ENCODE measurements at regions not wholly inside any gene's neighbourhood (a gene's known extent, or its start where the extent isn't known, plus 50 kb on each side); places are given as distances from the start of the nearest gene placed in this dataset.

DNA sequence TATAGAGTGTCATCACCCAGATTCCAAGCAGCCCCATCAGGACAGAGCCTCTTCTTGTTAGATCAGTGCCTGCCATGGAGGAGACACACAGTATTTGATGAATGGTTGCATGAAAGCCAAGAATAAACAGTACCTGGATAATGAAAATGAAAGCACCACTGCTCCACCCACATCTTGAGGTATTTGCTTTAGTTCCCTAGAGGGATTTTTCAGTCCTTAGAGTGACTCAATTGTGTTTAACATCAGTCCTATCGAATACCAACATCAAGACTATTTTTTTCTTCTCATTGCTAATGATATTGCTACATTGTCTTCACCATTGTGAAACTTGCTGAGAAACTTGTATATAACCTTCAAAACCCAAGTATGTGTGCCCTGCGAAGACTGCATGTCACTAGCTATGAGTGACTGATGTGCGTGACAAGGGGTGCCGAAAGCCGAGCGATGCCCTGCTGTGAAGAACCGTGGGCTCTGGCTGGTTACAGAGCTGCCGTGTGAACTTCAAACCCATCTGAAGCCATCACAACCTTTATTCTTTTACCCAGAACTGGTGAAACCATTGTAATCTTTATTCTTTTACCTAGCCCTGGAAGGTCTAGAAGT lies 211.3 kb upstream of the FAT1 start:
- peaks cover 4 to 5% of the 10 kb centered on the region in 2 donors for H3K4me1 ChIP-seq (ENCODE audit: control insufficient read depth in 1 of 2, insufficient read depth in 2 of 2, low read length in 2 of 2)
- H3K4me3 ChIP-seq (ENCODE audit: low read length in 2 of 2) = no peak overlapping the region
- ATAC-seq (ENCODE audit: low FRiP score) (no peak), DNase-seq (no peak)
- H3K27ac ChIP-seq (ENCODE audit: low read depth in 1 of 2, low read length in 2 of 2) = no peak overlapping the region
- WGBS, 2 donors = 96 to 97% methylated on average over 8 of the region's 8 CpGs
- no peaks in the 10 kb centered on the region for H3K9me3 ChIP-seq (ENCODE audit: control insufficient read depth, low read length)
- intact Hi-C loops (cut with DNase I) = loop anchor here (10.0 kb wide), 3 partner anchors 90 to 270 kb away; partner anchors contain the start of gene FAT1 (in 2 of the 2)
- no peaks in the 10 kb centered on the region for H3K36me3 ChIP-seq (ENCODE audit: control insufficient read depth in 1 of 2, insufficient read depth in 2 of 2, low read length in 1 of 2)
- no peaks in the 10 kb centered on the region for H3K27me3 ChIP-seq (ENCODE audit: control insufficient read depth in 1 of 2, insufficient read depth in 2 of 2, low read length in 1 of 2)

DNA sequence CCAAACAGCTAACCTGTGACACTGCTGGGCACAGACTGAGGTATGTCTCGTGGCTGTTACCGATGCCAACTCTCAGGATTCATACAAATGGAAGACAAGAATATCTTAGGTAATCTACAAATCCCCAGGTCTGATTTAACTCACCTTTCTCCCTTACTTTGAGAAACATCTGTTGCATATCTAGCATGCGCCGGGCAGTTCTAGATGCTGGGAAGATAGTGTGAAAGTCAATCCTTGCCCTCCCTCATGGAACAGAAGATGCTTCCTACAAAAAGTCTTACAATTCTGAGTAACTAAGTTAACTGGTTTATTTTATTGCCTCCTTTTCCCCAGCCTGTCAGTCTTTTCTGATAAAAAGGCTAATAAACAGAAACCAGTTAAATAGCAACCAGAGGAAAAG lies 212.2 kb upstream of the FAT1 start:
- H3K4me3 ChIP-seq (ENCODE audit: low read length in 2 of 2) = no peak overlapping the region
- intact Hi-C loops (cut with DNase I) = loop anchor here (10.0 kb wide), 3 partner anchors 91 to 271 kb away; partner anchors contain the start of gene FAT1 (in 2 of the 2)
- H3K27me3 ChIP-seq (ENCODE audit: control insufficient read depth in 1 of 2, insufficient read depth in 2 of 2, low read length in 1 of 2) = no peaks in the 10 kb centered on the region
- H3K27ac ChIP-seq (ENCODE audit: low read depth in 1 of 2, low read length in 2 of 2) = no peak overlapping the region
- H3K4me1 ChIP-seq (ENCODE audit: control insufficient read depth in 1 of 2, insufficient read depth in 2 of 2, low read length in 2 of 2) = peaks cover 4 to 5% of the 10 kb centered on the region in 2 donors
- 90 to 91% methylated on average over 4 of the region's 4 CpGs for WGBS, 2 donors
- H3K36me3 ChIP-seq (ENCODE audit: control insufficient read depth in 1 of 2, insufficient read depth in 2 of 2, low read length in 1 of 2) = no peaks in the 10 kb centered on the region
- DNase-seq (no peak), ATAC-seq (ENCODE audit: low FRiP score) (no peak)
- H3K9me3 ChIP-seq (ENCODE audit: control insufficient read depth, low read length) = no peaks in the 10 kb centered on the region

DNA sequence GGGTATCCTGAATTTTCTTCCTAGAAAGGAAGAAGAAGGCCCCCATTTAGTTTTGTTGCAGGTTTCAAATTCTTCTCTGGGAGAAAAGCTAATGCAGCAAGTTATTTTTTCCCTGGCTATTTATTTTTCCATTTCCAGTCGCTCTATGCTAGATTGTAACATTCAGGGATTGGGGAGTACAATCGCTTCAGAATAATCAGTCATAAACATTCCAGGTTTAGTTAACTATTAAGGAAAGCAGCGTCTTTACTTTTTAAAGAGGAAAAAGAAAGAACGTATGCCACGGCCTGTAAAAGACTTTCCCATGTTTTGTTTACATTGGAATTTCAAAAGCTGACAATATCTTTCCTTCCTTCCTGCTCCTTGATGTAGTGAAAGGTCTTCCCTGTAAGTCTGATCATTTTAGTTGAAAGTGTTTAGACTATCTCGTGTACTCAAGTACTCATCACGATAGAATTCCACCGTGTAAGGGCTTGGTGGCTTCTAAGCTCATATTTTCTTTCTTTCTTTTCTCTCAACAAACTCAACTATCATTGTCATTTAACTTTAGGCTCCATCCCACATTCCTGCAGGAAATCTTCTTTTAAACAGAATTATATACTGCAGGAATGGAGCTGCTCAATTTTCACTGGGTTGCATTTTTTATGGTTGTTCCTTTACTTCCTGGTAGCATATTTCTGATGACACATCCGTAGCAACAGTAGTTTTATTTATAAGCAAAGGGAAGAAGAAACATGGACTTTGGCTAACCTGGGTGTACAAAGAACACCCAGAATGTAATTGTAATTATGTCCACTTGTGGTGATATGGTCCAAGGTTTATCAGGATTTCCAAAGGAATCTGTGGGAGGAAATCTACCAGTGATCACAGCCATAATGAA lies 213.1 kb upstream of the FAT1 start:
- 9 to 11% methylated on average over 9 of the region's 9 CpGs for WGBS, 2 donors
- ATAC-seq (ENCODE audit: low FRiP score) = no peak
- Histone ChIP-seq H3K9me3 (ENCODE audit: control insufficient read depth, low read length) (no peaks in the 10 kb centered on the region), H3K4me3 (ENCODE audit: low read length in 2 of 2) (peak overlapping the region in 1 of 2 donors; percentile 57), H3K36me3 (ENCODE audit: control insufficient read depth in 1 of 2, insufficient read depth in 2 of 2, low read length in 1 of 2) (no peaks in the 10 kb centered on the region), H3K4me1 (ENCODE audit: control insufficient read depth in 1 of 2, insufficient read depth in 2 of 2, low read length in 2 of 2) (peaks cover 4 to 5% of the 10 kb centered on the region in 2 donors), H3K27ac (ENCODE audit: low read depth in 1 of 2, low read length in 2 of 2) (no peak overlapping the region), H3K27me3 (ENCODE audit: control insufficient read depth in 1 of 2, insufficient read depth in 2 of 2, low read length in 1 of 2) (no peaks in the 10 kb centered on the region)
- no peak for DNase-seq
- intact Hi-C loops (cut with DNase I) = loop anchor here (10.0 kb wide), 3 partner anchors 92 to 272 kb away; partner anchors contain the start of gene FAT1 (in 2 of the 2)

DNA sequence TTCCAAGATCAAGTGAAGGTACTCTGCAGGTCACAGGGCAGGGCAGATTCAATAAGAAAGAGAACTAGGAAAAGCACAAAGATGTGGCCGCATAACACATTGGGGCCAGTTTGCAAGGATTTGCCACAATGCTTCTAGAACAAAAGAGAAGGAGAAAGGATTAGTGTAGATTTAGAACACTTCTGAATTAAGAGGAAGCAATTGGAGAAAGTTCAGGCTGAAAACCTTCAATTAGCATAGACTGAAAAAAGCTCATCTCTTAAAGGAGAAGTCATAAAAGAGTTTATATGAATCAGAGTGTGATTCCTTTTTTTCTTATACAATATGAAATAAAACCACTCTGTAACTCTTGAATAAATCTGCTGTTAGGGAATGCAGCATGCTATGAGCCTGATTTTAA lies 215.6 kb upstream of the FAT1 start:
- H3K4me3 ChIP-seq (ENCODE audit: low read length in 2 of 2) = no peak overlapping the region
- H3K9me3 ChIP-seq (ENCODE audit: control insufficient read depth, low read length) = no peaks in the 10 kb centered on the region
- no peak overlapping the region for H3K27ac ChIP-seq (ENCODE audit: low read depth in 1 of 2, low read length in 2 of 2)
- DNase-seq (no peak), ATAC-seq (ENCODE audit: low FRiP score) (no peak)
- 89 to 97% methylated on average over 1 of the region's 1 CpG for WGBS, 2 donors
- H3K36me3 ChIP-seq (ENCODE audit: control insufficient read depth in 1 of 2, insufficient read depth in 2 of 2, low read length in 1 of 2) = no peaks in the 10 kb centered on the region
- peaks cover 1 to 2% of the 10 kb centered on the region in 2 donors for H3K4me1 ChIP-seq (ENCODE audit: control insufficient read depth in 1 of 2, insufficient read depth in 2 of 2, low read length in 2 of 2)
- intact Hi-C loops (cut with DNase I) = loop anchor here (10.0 kb wide), 3 partner anchors 94 to 274 kb away; partner anchors contain the start of gene FAT1 (in 2 of the 2)
- no peaks in the 10 kb centered on the region for H3K27me3 ChIP-seq (ENCODE audit: control insufficient read depth in 1 of 2, insufficient read depth in 2 of 2, low read length in 1 of 2)

DNA sequence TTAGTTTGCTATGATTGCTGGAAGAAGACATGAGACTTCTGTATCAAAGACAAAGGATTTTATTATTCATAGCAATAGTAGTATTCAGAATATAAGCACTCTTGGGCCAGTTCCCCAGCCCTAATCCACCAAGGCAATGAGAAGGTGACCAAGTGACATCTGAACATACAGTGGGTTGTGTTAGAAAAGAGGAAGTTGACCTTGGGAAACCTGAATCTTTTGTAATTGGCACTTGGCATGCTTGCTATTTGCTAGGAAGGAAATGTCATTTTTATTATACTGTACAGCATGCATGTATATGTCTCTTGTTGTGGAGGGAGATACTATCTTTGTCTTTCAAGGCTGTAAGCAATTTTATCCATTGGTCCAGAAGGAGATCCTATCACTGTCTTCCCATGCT lies 216.1 kb upstream of the FAT1 start:
- no peaks in the 10 kb centered on the region for H3K9me3 ChIP-seq (ENCODE audit: control insufficient read depth, low read length)
- H3K4me3 ChIP-seq (ENCODE audit: low read length in 2 of 2) = no peak overlapping the region
- H3K27ac ChIP-seq (ENCODE audit: low read depth in 1 of 2, low read length in 2 of 2) = no peak overlapping the region
- DNase-seq = no peak
- no peaks in the 10 kb centered on the region for H3K27me3 ChIP-seq (ENCODE audit: control insufficient read depth in 1 of 2, insufficient read depth in 2 of 2, low read length in 1 of 2)
- H3K4me1 ChIP-seq (ENCODE audit: control insufficient read depth in 1 of 2, insufficient read depth in 2 of 2, low read length in 2 of 2) = peaks cover 1 to 2% of the 10 kb centered on the region in 2 donors
- ATAC-seq (ENCODE audit: low FRiP score) = no peak
- H3K36me3 ChIP-seq (ENCODE audit: control insufficient read depth in 1 of 2, insufficient read depth in 2 of 2, low read length in 1 of 2) = no peaks in the 10 kb centered on the region
- intact Hi-C loops (cut with DNase I) = loop anchor here (10.0 kb wide), 3 partner anchors 95 to 275 kb away; partner anchors contain the start of gene FAT1 (in 2 of the 2)

DNA sequence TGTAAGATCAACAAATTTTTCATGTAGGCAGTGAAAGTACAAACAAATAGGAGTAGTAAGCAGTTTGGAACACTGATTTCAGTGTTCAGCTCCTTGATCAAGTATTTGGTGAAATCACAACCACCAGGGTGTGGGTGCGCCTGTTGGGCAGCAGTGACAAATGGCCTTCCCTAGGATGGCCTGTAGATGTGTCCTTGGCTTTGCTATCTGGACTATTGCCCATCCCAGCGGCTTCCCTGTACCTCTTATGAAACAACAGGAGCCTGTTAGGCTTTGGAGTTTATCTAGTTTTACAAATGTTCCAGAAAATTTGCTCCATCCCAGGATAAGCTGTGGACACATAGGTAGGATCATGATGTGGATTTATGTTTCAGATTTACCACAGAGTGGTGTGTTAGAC lies 216.8 kb upstream of the FAT1 start:
- intact Hi-C loops (cut with DNase I) = no loop called here
- WGBS, 2 donors = 93 to 96% methylated on average over 2 of the region's 2 CpGs
- no peak overlapping the region for H3K4me3 ChIP-seq (ENCODE audit: low read length in 2 of 2)
- H3K27ac ChIP-seq (ENCODE audit: low read depth in 1 of 2, low read length in 2 of 2) = no peak overlapping the region
- H3K36me3 ChIP-seq (ENCODE audit: control insufficient read depth in 1 of 2, insufficient read depth in 2 of 2, low read length in 1 of 2) = no peaks in the 10 kb centered on the region
- H3K9me3 ChIP-seq (ENCODE audit: control insufficient read depth, low read length) = no peaks in the 10 kb centered on the region
- DNase-seq (no peak), ATAC-seq (ENCODE audit: low FRiP score) (no peak)
- peaks cover 1 to 2% of the 10 kb centered on the region in 2 donors for H3K4me1 ChIP-seq (ENCODE audit: control insufficient read depth in 1 of 2, insufficient read depth in 2 of 2, low read length in 2 of 2)
- no peaks in the 10 kb centered on the region for H3K27me3 ChIP-seq (ENCODE audit: control insufficient read depth in 1 of 2, insufficient read depth in 2 of 2, low read length in 1 of 2)

DNA sequence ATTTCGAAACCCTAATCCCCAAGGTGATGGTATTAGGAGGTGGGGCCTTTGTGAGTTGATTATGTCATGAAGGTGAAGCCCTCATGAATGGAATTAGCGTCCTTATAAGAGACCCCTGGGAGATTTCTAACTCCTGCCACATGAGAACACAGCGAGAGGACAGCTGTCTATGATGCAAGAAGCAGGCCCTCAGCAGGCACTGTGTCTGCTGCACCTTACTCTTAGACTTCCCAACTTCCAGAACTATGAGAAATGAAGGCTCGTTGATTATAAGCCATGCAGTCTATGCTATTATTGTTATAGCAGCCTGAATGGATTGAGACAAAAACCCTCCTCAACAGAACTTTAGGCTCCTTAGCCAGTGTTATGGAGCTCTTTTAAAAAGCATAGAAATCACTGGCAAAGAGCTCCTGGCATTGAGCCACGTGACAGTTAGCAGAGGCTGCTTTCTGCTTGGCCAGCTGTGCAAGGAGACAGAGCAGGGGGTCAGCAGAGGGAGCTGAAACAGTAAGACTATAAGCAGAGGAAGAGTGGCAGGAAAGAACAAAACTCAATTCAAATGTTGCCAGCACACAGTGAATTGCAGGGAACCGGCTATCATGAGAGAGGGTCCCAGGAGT lies 219.2 kb upstream of the FAT1 start:
- intact Hi-C loops (cut with DNase I) = no loop called here
- H3K4me1 ChIP-seq (ENCODE audit: control insufficient read depth in 1 of 2, insufficient read depth in 2 of 2, low read length in 2 of 2) = no peaks in the 10 kb centered on the region
- 51 to 54% methylated on average over 6 of the region's 6 CpGs for WGBS, 2 donors
- H3K27ac ChIP-seq (ENCODE audit: low read depth in 1 of 2, low read length in 2 of 2) = no peak overlapping the region
- ATAC-seq (ENCODE audit: low FRiP score) (no peak), DNase-seq (no peak)
- H3K36me3 ChIP-seq (ENCODE audit: control insufficient read depth in 1 of 2, insufficient read depth in 2 of 2, low read length in 1 of 2) = no peaks in the 10 kb centered on the region
- H3K27me3 ChIP-seq (ENCODE audit: control insufficient read depth in 1 of 2, insufficient read depth in 2 of 2, low read length in 1 of 2) = no peaks in the 10 kb centered on the region
- no peak overlapping the region for H3K4me3 ChIP-seq (ENCODE audit: low read length in 2 of 2)
- no peaks in the 10 kb centered on the region for H3K9me3 ChIP-seq (ENCODE audit: control insufficient read depth, low read length)

DNA sequence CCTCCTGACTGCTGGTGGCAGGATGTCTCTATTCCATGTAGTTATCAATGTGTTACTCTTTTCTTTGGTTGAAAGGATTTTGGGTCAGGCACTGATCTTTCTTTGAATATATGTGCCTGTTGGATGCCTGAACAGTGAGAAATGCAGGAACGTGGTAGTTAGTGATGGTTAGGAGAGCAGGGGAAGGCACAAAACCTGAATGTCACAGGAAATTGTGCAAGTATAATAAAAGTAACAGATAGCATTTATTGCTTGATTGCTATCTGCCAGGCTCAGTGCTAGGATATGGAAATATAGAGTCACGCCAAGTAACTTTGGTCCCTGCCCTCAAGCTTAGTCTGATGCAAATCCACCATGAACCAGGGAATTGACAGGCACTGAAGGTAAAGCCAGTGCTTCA lies 219.8 kb upstream of the FAT1 start:
- H3K36me3 ChIP-seq (ENCODE audit: control insufficient read depth in 1 of 2, insufficient read depth in 2 of 2, low read length in 1 of 2) = no peaks in the 10 kb centered on the region
- 80 to 82% methylated on average over 2 of the region's 2 CpGs for WGBS, 2 donors
- H3K4me1 ChIP-seq (ENCODE audit: control insufficient read depth in 1 of 2, insufficient read depth in 2 of 2, low read length in 2 of 2) = no peaks in the 10 kb centered on the region
- H3K27me3 ChIP-seq (ENCODE audit: control insufficient read depth in 1 of 2, insufficient read depth in 2 of 2, low read length in 1 of 2) = no peaks in the 10 kb centered on the region
- H3K4me3 ChIP-seq (ENCODE audit: low read length in 2 of 2) = no peak overlapping the region
- DNase-seq = no peak
- no peak overlapping the region for H3K27ac ChIP-seq (ENCODE audit: low read depth in 1 of 2, low read length in 2 of 2)
- no peaks in the 10 kb centered on the region for H3K9me3 ChIP-seq (ENCODE audit: control insufficient read depth, low read length)
- intact Hi-C loops (cut with DNase I) = no loop called here
- no peak for ATAC-seq (ENCODE audit: low FRiP score)

Measured in aorta (tissue), 5 donors.